ENCODE measurements at regions not wholly inside any gene's neighbourhood (a gene's known extent, or its start where the extent isn't known, plus 50 kb on each side); places are given as distances from the start of the nearest gene placed in this dataset.
A peak's percentile ranks its signal among the peaks of the same experiment; 100 is the strongest.

DNA sequence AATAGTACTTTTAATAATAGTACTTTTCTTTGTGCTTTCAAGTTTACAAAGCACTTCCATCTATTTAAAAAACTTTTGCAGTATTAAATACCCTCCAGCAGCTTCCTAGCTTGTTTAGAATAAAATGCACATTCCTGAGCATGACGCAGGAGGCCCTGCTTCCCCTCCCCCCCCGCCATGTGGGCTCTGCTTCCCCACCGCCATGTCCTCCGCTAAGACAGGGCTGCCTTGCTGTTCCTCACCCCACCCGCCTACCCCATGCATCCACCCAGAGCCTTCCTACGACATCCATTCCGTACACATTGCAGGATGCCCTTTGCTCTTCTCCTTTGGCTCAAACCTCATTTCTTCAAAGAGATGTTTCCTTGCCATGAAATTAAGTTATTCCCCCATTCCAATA is 205.9 kb upstream of the MSX2 start:
- Histone ChIP-seq H3K36me3 (no peaks in the 10 kb centered on the region), H3K27me3 (peaks cover 43% of the 10 kb centered on the region), H3K9me3 (no peaks in the 10 kb centered on the region), H3K4me3 (no peak overlapping the region), H3K27ac (no peak overlapping the region), H3K4me1 (no peaks in the 10 kb centered on the region)
- intact Hi-C loops (cut with DNase I), result no loop called here
- TF ChIP-seq, protein P1, sequence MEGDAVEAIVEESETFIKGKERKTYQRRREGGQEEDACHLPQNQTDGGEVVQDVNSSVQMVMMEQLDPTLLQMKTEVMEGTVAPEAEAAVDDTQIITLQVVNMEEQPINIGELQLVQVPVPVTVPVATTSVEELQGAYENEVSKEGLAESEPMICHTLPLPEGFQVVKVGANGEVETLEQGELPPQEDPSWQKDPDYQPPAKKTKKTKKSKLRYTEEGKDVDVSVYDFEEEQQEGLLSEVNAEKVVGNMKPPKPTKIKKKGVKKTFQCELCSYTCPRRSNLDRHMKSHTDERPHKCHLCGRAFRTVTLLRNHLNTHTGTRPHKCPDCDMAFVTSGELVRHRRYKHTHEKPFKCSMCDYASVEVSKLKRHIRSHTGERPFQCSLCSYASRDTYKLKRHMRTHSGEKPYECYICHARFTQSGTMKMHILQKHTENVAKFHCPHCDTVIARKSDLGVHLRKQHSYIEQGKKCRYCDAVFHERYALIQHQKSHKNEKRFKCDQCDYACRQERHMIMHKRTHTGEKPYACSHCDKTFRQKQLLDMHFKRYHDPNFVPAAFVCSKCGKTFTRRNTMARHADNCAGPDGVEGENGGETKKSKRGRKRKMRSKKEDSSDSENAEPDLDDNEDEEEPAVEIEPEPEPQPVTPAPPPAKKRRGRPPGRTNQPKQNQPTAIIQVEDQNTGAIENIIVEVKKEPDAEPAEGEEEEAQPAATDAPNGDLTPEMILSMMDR (IDR thresholded peaks at IDR 0.05), result no peak
- no peak for ATAC-seq
- no peak for DNase-seq

DNA sequence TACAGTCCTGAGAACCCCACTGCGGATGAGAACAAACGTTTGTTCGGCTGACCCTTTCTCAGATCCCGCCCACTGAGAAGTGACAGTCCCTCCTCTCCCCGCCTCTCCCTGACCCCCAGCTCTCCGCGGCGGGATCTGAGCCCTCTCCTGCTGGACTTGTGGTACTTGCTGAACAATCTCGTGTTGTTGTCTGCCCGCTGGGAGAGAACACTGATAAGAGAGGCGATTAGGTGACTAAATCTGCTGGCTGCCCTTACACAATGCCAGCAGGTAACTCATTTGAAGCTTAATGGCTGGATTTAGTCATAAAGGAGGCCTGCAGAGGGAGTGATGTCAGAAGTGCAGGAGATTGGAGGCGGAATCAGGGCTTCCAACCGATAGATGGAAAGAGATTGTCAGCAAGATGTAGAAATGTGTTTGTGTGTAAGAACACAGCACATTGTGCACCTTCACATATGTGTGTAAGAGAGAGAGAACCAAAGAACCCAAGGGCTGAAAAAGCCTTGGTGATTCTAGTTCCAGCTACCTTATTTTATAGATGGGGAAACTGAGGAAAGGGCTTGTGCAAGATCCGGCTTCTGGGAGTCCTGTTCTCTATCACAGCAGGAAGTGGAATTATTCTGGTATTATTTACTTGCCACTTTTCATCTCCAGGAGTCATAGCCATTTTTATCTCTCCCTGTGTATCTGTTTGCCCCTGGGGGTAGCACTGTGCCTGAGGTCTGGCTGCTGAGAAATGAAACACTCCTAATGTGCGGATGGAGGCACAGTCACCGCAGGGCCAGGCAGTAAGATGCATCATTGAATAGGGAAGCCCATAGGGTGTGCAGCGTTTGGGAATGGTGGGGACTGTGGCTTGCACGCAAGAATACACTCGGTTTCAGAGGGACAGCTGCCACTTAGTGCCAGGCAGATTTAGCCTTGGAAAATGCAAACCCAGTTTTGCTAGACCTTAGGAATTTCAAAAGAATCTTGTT is 203.7 kb upstream of the MSX2 start:
- ATAC-seq (no peak), DNase-seq (no peak)
- TF ChIP-seq, protein P1 (IDR thresholded peaks at IDR 0.05), result no peak
- Histone ChIP-seq H3K27ac (no peak overlapping the region), H3K36me3 (no peaks in the 10 kb centered on the region), H3K27me3 (peaks cover 34% of the 10 kb centered on the region), H3K9me3 (no peaks in the 10 kb centered on the region), H3K4me1 (no peaks in the 10 kb centered on the region), H3K4me3 (no peak overlapping the region)
- intact Hi-C loops (cut with DNase I), result no loop called here

DNA sequence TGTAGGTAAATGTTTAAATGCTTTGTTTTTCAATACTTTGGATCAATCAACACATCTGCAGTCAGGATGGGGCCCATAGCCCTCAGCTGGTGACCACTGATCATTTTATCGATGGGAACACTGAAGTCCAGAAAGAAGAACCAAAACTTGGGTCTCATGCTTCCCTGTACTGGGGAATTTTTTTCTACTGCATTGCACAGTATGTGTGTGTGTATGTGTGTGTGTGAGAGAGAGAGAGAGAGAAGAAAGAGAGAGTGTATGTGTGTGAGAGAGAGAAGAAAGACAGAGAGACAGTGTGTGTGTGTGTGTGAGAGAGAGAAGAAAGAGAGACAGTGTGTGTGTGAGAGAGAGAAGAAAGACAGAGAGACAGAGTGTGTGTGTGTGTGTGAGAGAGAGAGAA is 202.9 kb upstream of the MSX2 start:
- H3K27ac ChIP-seq, result no peak overlapping the region
- DNase-seq, result no peak
- peak; percentile 24 for ATAC-seq
- intact Hi-C loops (cut with DNase I), result no loop called here
- TF ChIP-seq, protein P1 (IDR thresholded peaks at IDR 0.05), result no peak
- H3K36me3 ChIP-seq, result no peaks in the 10 kb centered on the region
- peaks cover 34% of the 10 kb centered on the region for H3K27me3 ChIP-seq
- H3K4me1 ChIP-seq, result no peaks in the 10 kb centered on the region
- H3K9me3 ChIP-seq, result no peaks in the 10 kb centered on the region
- H3K4me3 ChIP-seq, result no peak overlapping the region

- H3K27ac ChIP-seq, result no peak overlapping the region
- peaks cover 32% of the 10 kb centered on the region for H3K27me3 ChIP-seq
- no peaks in the 10 kb centered on the region for H3K36me3 ChIP-seq
- no peak for ATAC-seq
- no peak overlapping the region for H3K4me3 ChIP-seq
- no peak for DNase-seq
- no peaks in the 10 kb centered on the region for H3K4me1 ChIP-seq
- TF ChIP-seq, protein P1 (IDR thresholded peaks at IDR 0.05), result no peak
- intact Hi-C loops (cut with DNase I), result no loop called here
- H3K9me3 ChIP-seq, result no peaks in the 10 kb centered on the region
Measured at GRCh38 chr5:174522480-174523260, 201.7 kb upstream of the MSX2 start.

- Histone ChIP-seq H3K36me3 (no peaks in the 10 kb centered on the region), H3K9me3 (no peaks in the 10 kb centered on the region), H3K27ac (no peak overlapping the region), H3K27me3 (peaks cover 27% of the 10 kb centered on the region), H3K4me3 (no peak overlapping the region), H3K4me1 (no peaks in the 10 kb centered on the region)
- no peak for DNase-seq
- TF ChIP-seq, protein P1 (IDR thresholded peaks at IDR 0.05), result no peak
- ATAC-seq, result no peak
- intact Hi-C loops (cut with DNase I), result no loop called here
Measured at GRCh38 chr5:174523311-174524071, 200.9 kb upstream of the MSX2 start.

All from upper lobe of right lung (tissue), 1 donor.